GM18517 (cell line): ENCODE measurements at regions not wholly inside any gene's neighbourhood (a gene's known extent, or its start where the extent isn't known, plus 50 kb on each side); places are given as distances from the start of the nearest gene placed in this dataset.
"Not testable (repeated sequence)": the region's sequence is repeated elsewhere in the genome, so short reads cannot be mapped to it uniquely, and the experiment has no call there.

Experiments
- ATAC-seq: cut with Tn5 transposase; IDR thresholded peaks from one replicate; pipeline ENCODE4 v1.9.1; 2021; ENCODE audit warnings: mild to moderate bottlenecking, moderate library complexity; ENCODE audit not compliant: unreplicated experiment

GRCh38 chr10:43922335-43923280 lies 273.9 kb upstream of the ZNF32 start:
- ATAC-seq = no peak

- ATAC-seq = no peak
Measured at GRCh38 chr10:43921881-43922280, 273.2 kb upstream of the ZNF32 start.

- no peak for ATAC-seq
Measured at GRCh38 chr10:43921478-43921877, 272.8 kb upstream of the ZNF32 start.

- not testable (repeated sequence) for ATAC-seq
Measured at GRCh38 chr10:43920236-43920758, 271.6 kb upstream of the ZNF32 start.

- ATAC-seq = no peak
Measured at GRCh38 chr10:43913676-43914235, 265.1 kb upstream of the ZNF32 start.

GRCh38 chr10:43912469-43912868 lies 263.8 kb upstream of the ZNF32 start:
- ATAC-seq = no peak

GRCh38 chr10:43906490-43906889 lies 257.8 kb upstream of the ZNF32 start:
- ATAC-seq = no peak

- ATAC-seq = no peak
Measured at GRCh38 chr10:43905512-43906236, 257.0 kb upstream of the ZNF32 start.

- ATAC-seq = no peak
Measured at GRCh38 chr10:43904844-43905243, 256.2 kb upstream of the ZNF32 start.

GRCh38 chr10:43904301-43904700 lies 255.6 kb upstream of the ZNF32 start:
- ATAC-seq = no peak

GRCh38 chr10:43903451-43903850 lies 254.8 kb upstream of the ZNF32 start:
- no peak for ATAC-seq

GRCh38 chr10:43902842-43903241 lies 254.2 kb upstream of the ZNF32 start:
- ATAC-seq = no peak

GRCh38 chr10:43901744-43902504 lies 253.2 kb upstream of the ZNF32 start:
- ATAC-seq = no peak

GRCh38 chr10:43901302-43901701 lies 252.6 kb upstream of the ZNF32 start:
- ATAC-seq = no peak

- no peak for ATAC-seq
Measured at GRCh38 chr10:43900571-43900970, 251.9 kb upstream of the ZNF32 start.

GRCh38 chr10:43899224-43899959 lies 250.7 kb upstream of the ZNF32 start:
- no peak for ATAC-seq

GRCh38 chr10:43898592-43898991 lies 249.9 kb upstream of the ZNF32 start:
- ATAC-seq = no peak

GRCh38 chr10:43897765-43898419 lies 249.2 kb upstream of the ZNF32 start:
- ATAC-seq = no peak

- ATAC-seq = no peak
Measured at GRCh38 chr10:43892062-43892770, 243.5 kb upstream of the ZNF32 start.
